Caki2 (cell line): ENCODE measurements at regions not wholly inside any gene's neighbourhood (a gene's known extent, or its start where the extent isn't known, plus 50 kb on each side); places are given as distances from the start of the nearest gene placed in this dataset.
A peak's percentile ranks its signal among the peaks of the same experiment; 100 is the strongest.
"Not testable (repeated sequence)": the region's sequence is repeated elsewhere in the genome, so short reads cannot be mapped to it uniquely, and the experiment has no call there.

Source experiments
- DNase-seq: peaks from one replicate; pipeline ENCODE4 v3.0.0-alpha.2; 2015; ENCODE audit warnings: low read depth
- in situ Hi-C: cut with HindIII; loops from 2 replicates; pipeline ENCODE4 v1.10.0; 2016; ENCODE audit warnings: low sequenced_read_pairs, low pct_unique_long_range_greater_than_20kb, mixed read lengths

DNA sequence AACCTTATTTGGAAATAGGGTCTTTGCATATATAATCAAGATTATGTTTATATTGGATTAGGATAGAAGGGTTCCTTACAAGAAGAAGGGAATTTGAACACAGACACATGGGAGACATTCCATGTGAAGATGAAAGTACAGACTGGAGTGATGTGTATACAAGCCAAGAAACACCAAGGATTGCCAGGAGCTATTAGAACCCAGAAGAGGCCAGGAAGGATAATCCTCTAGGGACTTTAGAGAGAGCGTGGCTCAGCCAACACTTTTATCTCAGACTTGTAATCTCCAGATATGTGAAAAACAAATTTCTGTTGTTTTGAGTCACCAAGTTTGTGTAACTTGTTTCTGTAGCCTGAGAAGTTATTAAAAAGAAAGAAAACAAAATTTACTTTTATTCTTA, 1173.9 kb upstream of the CITED2 start:
- in situ Hi-C loops = no loop called here
- DNase-seq = no peak

DNA sequence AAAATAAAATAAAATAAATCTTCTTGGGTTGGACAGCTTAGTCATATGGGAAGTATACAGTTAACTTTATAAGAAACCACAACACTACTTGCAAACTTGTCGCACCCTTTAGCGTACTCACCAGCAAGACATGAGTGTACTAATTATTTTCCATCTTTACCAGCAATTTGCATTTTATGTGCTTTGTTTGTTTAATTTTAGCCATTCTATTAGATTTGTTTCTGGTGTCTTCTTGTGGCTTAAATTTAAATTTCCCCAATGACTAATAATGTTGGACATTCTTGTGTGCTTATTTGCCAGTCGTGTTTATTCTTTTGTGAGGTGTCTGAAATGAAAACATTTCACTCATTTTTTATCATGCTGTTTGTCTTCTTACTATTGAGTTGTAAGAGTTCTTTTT, 1172.2 kb upstream of the CITED2 start:
- DNase-seq = no peak
- in situ Hi-C loops = no loop called here

DNA sequence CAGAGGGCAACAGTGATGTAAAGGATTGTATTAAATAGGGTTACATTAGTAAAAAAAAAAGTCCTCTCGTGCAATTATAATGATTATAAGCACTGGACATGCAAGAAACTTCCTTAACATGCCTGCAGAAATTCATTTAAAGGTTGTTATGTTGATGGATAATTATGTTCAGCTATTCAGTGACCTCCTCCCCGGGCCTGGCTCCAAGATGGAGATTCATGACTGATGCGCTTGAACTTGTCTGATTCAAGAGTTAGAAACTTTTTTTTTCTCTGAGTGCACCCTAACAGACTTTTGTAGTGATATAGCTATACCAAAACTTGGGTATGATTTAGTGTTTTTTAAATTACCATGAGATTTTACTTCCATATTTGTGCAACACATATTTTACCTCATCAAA, 1170.0 kb upstream of the CITED2 start:
- no peak for DNase-seq
- in situ Hi-C loops = no loop called here

DNA sequence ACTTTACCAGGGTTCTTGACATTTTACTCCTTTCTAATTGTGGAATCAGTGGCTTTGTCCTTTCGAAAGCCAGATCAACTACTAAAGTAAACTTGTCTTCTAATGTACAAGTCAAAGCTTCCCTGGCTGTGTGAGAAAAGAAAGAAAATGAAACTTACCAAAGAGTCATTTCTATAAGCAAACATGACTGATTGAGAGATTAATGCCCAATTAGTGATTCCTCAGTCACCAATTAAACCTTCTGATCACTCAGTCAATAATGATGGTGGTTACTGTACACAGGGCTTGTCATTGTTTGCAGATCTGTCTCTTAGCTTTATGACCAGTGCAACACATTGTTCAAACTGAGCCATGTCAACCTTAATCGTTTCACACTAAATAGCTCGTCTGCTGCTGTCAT, 1168.4 kb upstream of the CITED2 start:
- in situ Hi-C loops = no loop called here
- DNase-seq = no peak

DNA sequence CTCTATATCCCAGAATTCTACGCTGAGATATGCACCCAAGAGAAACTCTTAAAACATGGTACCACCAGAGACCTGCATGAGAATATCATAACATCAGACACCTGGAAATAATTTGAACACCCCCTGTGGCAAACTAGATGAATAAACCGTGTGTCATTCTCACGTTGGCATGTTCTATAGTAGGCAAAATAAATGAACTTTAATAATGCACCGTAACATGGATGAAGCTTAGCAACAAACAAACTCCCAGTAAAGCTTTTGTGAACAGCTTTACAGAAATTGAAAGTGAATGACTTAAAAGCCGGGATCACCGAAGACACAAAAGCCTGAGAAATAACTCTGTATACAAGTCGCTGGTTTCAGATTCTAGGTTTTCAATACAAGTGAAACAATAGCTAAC, 1166.8 kb upstream of the CITED2 start:
- in situ Hi-C loops = no loop called here
- no peak for DNase-seq

DNA sequence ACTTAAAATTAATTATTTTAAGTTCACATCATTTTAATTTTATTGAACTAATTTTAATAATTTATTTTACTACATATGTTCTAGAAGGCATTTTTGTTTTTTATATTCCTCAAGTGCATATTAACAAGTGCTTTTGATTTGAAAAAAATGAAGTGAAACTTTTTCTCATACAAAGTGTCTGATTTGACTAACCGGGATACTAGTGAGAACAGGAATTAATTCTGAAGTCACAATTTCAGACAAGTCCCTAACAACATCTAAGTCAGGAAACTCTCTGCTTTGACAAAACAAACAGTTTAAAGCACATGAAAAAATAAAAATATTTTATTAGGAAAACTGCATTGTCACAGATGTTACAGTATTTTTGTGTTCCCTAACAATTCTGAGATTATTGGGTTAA, 1166.3 kb upstream of the CITED2 start:
- DNase-seq = no peak
- in situ Hi-C loops = no loop called here

DNA sequence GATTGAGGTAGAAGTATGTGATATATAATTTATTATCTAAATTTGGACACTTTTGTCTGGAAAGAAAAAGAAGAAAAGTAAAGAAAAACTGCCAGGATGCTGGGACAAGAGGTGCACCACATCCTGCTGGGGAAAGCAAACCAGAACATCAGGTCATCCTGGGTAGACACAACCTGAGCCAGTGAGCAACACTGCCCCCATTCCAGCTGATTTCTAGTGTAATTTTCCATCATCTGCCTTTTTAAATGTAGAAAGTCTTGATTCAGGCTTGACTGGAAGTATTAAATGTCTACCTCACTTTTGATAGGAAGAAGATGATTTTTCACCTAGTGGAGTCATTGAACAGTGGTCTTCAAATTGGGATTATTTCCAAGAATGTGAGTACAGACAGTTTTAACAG, 1164.5 kb upstream of the CITED2 start:
- DNase-seq = no peak
- in situ Hi-C loops = no loop called here

DNA sequence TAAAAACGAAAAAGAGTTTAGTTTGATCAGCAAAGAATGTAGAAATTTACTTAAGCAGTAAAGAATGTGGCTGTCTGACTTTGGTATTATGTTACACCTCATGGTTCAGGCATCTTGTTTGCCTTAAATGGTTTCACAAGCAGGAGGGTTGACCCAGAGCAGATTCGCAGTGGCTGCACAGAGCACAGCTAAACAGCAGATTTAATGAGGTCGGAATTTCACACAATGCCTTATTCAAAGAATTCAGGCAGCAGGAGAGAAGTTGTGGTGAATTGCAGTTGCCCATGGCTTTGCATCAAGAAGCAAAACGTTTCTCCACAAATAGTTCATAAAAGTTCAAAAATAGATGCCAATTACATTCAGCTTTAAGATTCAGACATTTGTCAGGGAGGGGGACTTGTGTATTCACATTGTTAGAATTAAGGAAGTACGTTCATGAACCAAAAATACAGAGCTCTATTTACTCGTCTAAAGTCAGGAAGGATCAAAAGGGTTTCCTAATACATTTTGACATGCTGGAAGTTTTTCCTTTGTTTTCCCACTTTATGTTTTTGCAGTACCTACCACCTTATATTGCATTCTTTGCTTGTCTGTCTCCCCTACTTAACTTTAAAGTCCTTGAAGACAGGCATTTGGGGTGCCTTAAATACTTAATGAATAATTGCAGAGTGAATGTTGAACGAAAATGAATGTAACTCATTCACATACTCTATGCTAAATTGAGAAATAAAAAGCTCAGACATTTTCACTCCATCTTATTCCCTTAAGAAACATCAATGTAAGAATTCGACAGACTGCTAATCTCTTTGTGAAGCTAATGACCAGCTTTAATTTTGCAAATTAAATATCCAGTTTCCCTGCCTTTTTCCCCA, 1163.6 kb upstream of the CITED2 start:
- in situ Hi-C loops = no loop called here
- DNase-seq = peak; percentile 83

DNA sequence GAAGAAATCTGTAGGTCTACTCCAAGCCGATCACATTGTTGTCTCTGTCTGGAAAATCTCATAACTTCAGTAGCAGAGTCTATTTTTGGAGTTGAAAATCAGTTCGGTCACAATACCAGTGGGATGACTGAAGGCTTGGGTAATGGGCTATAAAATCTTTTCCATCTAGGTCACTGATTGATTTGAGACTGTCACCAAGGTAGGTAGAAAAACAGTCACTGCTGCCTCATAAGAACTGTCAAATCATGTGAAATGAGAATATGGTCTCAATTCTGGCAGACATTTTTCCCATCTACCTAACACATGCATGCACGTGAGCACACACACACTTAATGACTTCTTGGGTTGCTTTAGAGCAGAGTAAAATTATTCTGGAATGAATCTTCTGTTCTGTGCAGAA, 1162.8 kb upstream of the CITED2 start:
- DNase-seq = no peak
- in situ Hi-C loops = no loop called here

DNA sequence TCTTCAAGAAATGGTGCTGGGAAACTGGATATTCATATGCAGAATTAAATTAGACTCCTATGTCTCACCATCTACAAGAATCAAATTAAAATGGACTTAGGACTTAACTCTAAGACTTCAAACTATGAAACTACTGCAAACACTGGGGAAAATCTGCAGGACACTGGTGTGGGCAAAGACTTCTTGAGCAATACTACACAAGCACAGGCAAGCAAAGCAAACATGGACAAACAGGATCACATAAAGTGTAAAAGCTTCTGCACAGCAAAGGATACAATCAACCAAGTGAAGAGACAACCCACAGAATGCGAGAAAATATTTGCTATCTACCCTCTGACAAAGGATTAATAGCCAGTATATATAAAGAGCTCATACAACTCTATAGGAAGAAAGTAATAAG, 1161.1 kb upstream of the CITED2 start:
- in situ Hi-C loops = no loop called here
- no peak for DNase-seq

DNA sequence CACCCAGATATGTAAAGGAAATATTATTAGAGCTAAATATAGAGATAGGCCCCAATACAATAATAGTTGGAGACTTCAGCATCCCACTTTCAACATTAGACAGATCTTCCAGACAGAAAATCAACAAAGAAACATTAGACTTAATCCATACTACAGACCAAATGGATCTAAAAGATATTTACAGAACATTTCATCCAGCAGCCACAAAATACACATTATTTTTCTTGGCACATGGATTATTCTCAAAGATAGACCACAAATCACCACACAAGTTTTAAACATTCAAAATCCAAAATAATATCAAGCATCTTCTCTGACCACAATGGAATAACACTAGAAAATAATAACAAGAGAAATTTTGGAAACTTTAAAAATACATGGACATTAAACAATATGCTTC, 1159.1 kb upstream of the CITED2 start:
- in situ Hi-C loops = no loop called here
- DNase-seq = no peak

DNA sequence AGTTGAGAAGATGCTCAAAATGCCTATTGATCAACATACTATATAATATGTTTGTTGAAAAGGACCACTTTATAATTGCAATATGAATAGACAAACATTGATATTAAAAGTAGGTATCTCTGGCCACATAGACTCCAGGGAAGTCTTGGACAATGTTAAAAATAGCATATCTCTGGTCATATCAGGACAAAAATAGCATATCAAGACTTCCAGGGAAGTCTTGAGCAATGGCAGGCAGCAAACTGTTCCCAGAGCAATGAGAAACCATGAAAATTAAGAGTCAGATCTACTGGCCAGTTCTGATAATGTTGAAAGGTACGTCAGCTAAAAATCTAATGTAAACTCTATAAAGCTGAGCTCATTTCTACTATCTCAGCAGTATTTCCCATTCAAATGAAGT, 1130.3 kb upstream of the CITED2 start:
- in situ Hi-C loops = no loop called here
- no peak for DNase-seq

DNA sequence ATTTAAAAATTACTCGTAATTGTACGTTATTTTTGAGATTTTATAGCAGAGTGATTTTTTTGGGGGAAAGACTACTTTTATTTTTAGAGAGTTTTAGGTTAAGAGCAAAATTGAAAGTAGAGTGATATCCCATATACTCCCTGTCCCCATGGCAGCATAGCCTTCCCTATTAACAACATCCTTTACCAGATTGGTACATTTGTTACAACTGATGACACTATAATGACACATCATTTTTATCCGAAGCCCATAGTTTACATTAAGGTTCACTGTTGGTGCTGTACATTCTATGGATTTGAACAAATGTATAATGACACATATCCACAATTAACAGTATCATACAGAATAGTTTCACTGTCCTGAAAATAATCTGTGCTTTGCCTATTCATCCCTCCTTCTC, 1126.4 kb upstream of the CITED2 start:
- in situ Hi-C loops = no loop called here
- DNase-seq = no peak

DNA sequence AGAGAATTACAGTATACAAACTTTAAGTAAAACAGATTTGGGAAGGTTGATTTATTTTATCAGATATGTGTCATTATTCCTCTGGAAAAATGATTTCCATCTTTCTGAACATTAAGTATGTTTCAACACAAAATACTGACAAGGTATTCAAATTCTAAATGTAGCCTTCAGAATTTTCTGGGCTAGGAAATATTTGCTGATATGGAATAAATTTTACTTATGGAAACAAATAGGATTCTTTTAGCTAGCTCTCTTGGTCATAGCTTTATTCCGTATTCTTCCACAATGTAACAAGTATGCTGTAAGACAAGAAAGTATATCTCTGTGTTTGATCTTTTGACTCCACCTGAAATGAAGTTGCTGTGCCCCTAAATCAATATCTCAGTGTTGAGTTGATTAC, 1125.2 kb upstream of the CITED2 start:
- DNase-seq = no peak
- in situ Hi-C loops = no loop called here

DNA sequence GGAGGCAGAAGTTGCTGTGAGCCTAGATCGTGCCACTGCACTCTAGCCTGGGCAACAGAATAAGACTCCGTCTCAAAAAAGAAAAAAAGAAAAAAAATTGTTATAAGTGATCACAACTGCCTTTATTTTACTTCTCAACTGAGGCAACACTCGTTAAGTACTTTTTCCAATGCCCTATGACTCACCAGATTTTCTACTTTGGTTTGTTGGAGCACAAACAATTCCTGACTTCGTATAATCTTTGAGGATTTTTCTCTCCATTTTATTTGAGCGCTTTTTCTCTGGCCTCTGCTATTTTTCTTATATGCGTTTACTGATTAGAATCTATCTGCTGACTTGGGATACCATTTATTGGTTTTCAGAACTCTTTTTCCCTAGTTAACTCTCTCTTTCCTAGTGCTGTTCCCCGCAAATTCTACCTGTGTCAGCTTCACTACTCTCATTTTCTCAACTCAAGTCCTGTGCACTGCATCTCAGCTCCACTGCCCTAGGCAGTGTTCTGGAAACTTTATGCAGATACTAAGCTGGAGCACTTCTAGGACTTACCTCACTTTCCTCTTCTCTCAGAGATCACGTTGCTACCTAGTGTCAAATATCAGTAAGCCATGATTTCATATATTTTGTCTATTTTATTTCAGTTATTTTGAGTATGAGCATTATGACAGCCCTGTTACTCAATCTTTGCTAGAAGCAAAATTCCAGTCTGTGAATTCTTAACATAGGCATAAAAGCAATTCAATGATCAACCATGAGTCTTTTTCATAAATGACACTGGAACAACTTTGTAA, 1120.1 kb upstream of the CITED2 start:
- DNase-seq = no peak
- in situ Hi-C loops = no loop called here

DNA sequence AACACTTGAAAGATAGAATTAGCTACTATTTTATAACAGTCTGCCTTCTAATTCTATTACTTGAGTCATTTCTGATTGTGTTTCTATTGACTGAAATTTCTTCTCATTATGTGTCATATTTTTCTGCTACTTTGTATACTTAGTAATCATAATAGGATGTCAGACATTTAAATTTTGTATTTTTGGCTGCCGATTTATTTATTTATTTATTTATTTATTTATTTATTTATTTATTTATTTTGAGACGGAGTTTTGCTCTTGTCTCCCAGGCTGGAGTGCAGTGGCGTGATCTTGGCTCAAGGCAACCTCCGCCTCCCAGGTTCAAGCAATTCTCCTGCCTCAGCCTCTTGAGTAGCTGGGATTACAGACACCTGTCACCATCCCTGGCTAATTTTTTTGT, 1119.0 kb upstream of the CITED2 start:
- DNase-seq, in situ Hi-C loops: not testable (repeated sequence)

DNA sequence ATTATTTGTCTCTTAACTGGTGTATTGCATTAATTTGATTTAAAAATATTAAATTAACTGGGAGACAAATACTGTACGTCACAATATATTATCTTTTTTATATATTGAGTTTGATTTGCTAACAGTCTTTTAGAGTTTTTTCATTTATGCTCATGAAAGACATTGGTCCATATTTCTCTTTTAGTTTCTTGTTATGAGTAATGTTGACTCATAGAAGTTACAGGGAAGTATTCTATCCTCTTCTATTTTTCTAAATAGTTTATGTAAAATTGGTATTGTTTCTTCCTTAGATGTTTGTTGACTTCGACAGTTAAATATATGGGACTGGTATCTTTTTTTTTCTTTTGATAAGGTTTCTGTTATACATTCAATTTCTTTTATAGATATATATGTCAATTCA, 1115.6 kb upstream of the CITED2 start:
- in situ Hi-C loops = no loop called here
- no peak for DNase-seq

DNA sequence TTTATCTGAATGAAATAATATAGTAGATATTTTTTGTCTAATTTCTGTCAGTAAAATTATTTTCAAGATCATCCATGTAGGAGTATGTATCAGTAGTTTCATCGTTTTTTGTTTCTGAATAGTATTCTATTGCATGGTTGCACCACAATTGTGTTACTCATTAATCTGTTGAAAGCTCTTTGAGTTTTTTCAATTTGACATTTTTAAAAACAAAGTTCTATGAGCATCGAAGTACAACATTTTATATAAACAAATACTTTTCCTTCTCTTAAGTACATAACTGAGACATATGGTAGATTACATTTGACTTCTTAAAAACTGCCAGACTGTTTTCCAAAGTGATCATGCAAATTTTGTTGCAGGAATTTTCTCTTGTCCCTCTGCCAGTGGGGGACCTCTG, 1113.1 kb upstream of the CITED2 start:
- in situ Hi-C loops = no loop called here
- DNase-seq = no peak

DNA sequence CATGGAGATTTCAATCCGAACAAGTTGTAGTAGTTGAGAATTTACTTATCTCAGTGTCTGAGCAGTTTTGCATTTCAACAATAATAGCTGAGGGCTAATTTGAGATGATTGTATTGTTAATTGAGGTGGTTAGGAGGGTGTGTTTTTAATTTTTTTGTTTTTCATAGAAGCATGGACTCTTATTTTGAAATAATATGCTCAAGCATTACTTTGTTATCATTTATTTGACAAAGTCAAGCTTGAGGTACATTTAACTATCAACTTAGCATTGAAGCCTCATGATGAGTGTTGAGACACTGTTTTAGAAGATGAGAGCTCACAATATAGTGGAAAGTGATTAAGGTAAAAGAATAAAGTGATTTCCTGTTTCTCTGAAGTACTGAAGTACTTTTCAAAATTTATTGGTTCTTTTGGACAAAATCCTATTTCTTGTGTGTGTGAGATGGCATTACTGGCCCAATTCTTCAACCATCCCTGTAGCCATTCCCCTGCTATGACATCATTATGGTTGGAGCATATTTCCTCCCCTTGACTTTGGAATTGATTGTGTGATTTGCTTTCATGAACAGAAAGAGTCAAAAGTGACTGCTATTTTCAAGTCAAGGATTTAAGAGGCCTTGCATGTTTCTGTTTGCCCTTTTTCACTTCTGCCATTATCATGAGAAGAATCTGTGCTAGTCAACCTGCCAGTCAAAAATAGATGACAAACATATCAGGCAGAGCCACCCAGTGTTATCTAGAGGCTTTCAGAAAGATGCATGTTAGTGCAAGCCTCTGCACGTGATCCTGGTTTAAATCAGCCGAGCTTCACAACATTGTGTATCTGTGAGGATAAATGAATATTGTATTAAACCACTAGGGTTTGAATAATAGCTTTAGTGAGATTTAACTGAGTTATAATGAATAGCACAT, 1112.3 kb upstream of the CITED2 start:
- in situ Hi-C loops = no loop called here
- DNase-seq = no peak
